Hepatocyte (in vitro differentiated cells): ENCODE measurements at regions not wholly inside any gene's neighbourhood (a gene's known extent, or its start where the extent isn't known, plus 50 kb on each side); places are given as distances from the start of the nearest gene placed in this dataset.

ENCODE experiments used
- DNase-seq: peaks from one replicate; pipeline ENCODE4 v3.0.0-alpha.2; 2016; ENCODE audit warnings: low spot score
- H2AFZ ChIP-seq: fragments of 200-600 bp; sonication (generic); 2 replicates; pipeline ENCODE4 v1.6.0; 2016; ENCODE audit warnings: antibody characterized with exemption, mild to moderate bottlenecking
- H3K27ac ChIP-seq: fragments of 200-600 bp; sonication (generic); 2 replicates; pipeline ENCODE4 v1.5.1; 2016; ENCODE audit warnings: mild to moderate bottlenecking
- H3K27me3 ChIP-seq: fragments of 200-600 bp; sonication (generic); 2 replicates; pipeline ENCODE4 v1.6.1; 2016
- H3K36me3 ChIP-seq: fragments of 200-600 bp; sonication (generic); replicated peaks from 2 replicates; pipeline ENCODE4 v1.5.1; 2016; ENCODE audit warnings: low read depth; ENCODE audit not compliant: insufficient read depth
- H3K4me1 ChIP-seq: fragments of 200-600 bp; sonication (generic); 2 replicates; pipeline ENCODE4 v1.5.1; 2016; ENCODE audit warnings: mild to moderate bottlenecking, moderate library complexity; ENCODE audit not compliant: insufficient read depth
- H3K4me2 ChIP-seq: fragments of 200-600 bp; sonication (generic); 2 replicates; pipeline ENCODE4 v1.6.0; 2016
- H3K4me3 ChIP-seq: fragments of 200-600 bp; sonication (generic); 2 replicates; pipeline ENCODE4 v1.5.1; 2016; ENCODE audit warnings: mild to moderate bottlenecking
- H3K79me2 ChIP-seq: fragments of 200-600 bp; sonication (generic); 2 replicates; pipeline ENCODE4 v1.6.0; 2017; ENCODE audit warnings: mild to moderate bottlenecking
- H3K9me2 ChIP-seq: fragments of 200-600 bp; sonication (generic); replicated peaks from 2 replicates; pipeline ENCODE4 v1.6.0; 2017; ENCODE audit warnings: mild to moderate bottlenecking; ENCODE audit not compliant: insufficient read depth
- H3K9me3 ChIP-seq: fragments of 200-600 bp; sonication (generic); 2 replicates; pipeline ENCODE4 v1.5.1; 2016; ENCODE audit warnings: low read depth, mild to moderate bottlenecking
- H4K20me1 ChIP-seq: fragments of 200-600 bp; sonication (generic); 2 replicates; pipeline ENCODE4 v1.6.0; 2016; ENCODE audit warnings: mild to moderate bottlenecking; ENCODE audit not compliant: insufficient read depth, poor library complexity, severe bottlenecking
- CTCF ChIP-seq: fragments of 200-600 bp; sonication (generic); IDR thresholded peaks from 2 replicates; pipeline ENCODE4 v1.5.1; 2016; ENCODE audit warnings: antibody characterized with exemption, mild to moderate bottlenecking; ENCODE audit not compliant: poor library complexity
- EZH2 ChIP-seq: fragments of 200-600 bp; sonication (generic); IDR thresholded peaks from 2 replicates; pipeline ENCODE4 v1.6.1; 2016; ENCODE audit warnings: antibody characterized with exemption, mild to moderate bottlenecking, borderline replicate concordance
- EZH2phosphoT487 ChIP-seq: fragments of 200-600 bp; sonication (generic); IDR thresholded peaks from one replicate; pipeline ENCODE4 v1.6.1; 2018; ENCODE audit warnings: antibody characterized with exemption, mild to moderate bottlenecking, low read depth, moderate library complexity; ENCODE audit not compliant: unreplicated experiment, severe bottlenecking
- WGBS: methylation state at CpG from one replicate; pipeline ENCODE4 v1.1.6; 2016; ENCODE audit warnings: low lambda C conversion rate; ENCODE audit errors: missing lambda C conversion rate; 5-methylcytosine and 5-hydroxymethylcytosine counted together

GRCh38 chr12:126419131-126419530, 1353.9 kb downstream of the AACS start:
- DNase-seq = no peak
- Histone ChIP-seq H3K4me1 (no peaks in the 10 kb centered on the region), H3K27me3 (no peaks in the 10 kb centered on the region), H3K27ac (no peak overlapping the region), H3K9me3 (no peaks in the 10 kb centered on the region), H3K4me3 (no peak overlapping the region), H3K36me3 (no peaks in the 10 kb centered on the region), H3K79me2 (no peaks in the 10 kb centered on the region), H4K20me1 (no peaks in the 10 kb centered on the region), H3K4me2 (no peak overlapping the region), H3K9me2 (no peaks in the 10 kb centered on the region), H2AFZ (no peak overlapping the region)
- 64% methylated on average over 2 of the region's 2 CpGs for WGBS
- no peak for TF ChIP-seq EZH2phosphoT487
- no peak for TF ChIP-seq EZH2
- no peak for TF ChIP-seq CTCF

- H3K36me3 ChIP-seq = no peaks in the 10 kb centered on the region
- H3K27me3 ChIP-seq = no peaks in the 10 kb centered on the region
- H3K4me3 ChIP-seq = no peak overlapping the region
- no peaks in the 10 kb centered on the region for H4K20me1 ChIP-seq
- no peaks in the 10 kb centered on the region for H3K79me2 ChIP-seq
- no peak overlapping the region for H3K27ac ChIP-seq
- TF ChIP-seq EZH2 (no peak), CTCF (no peak), EZH2phosphoT487 (no peak)
- no peaks in the 10 kb centered on the region for H3K9me2 ChIP-seq
- 79% methylated on average over 3 of the region's 3 CpGs for WGBS
- no peak overlapping the region for H2AFZ ChIP-seq
- no peak for DNase-seq
- H3K4me2 ChIP-seq = no peak overlapping the region
- no peaks in the 10 kb centered on the region for H3K4me1 ChIP-seq
- no peaks in the 10 kb centered on the region for H3K9me3 ChIP-seq
These were observed 1359.5 kb downstream of the AACS start for GRCh38 chr12:126424696-126425095.

- Histone ChIP-seq H3K4me2 (no peak overlapping the region), H3K9me2 (no peaks in the 10 kb centered on the region), H3K27me3 (no peaks in the 10 kb centered on the region), H2AFZ (no peak overlapping the region), H3K36me3 (no peaks in the 10 kb centered on the region), H3K27ac (no peak overlapping the region), H3K4me3 (no peak overlapping the region), H3K9me3 (no peaks in the 10 kb centered on the region), H3K4me1 (no peaks in the 10 kb centered on the region), H3K79me2 (no peaks in the 10 kb centered on the region), H4K20me1 (no peaks in the 10 kb centered on the region)
- TF ChIP-seq EZH2 = no peak
- TF ChIP-seq CTCF = no peak
- no peak for TF ChIP-seq EZH2phosphoT487
- 77% methylated on average over 7 of the region's 7 CpGs for WGBS
- no peak for DNase-seq
These were observed 1360.0 kb downstream of the AACS start for GRCh38 chr12:126425264-126425663.

- H3K27ac ChIP-seq = no peak overlapping the region
- H4K20me1 ChIP-seq = no peaks in the 10 kb centered on the region
- H3K4me2 ChIP-seq = no peak overlapping the region
- H3K27me3 ChIP-seq = no peaks in the 10 kb centered on the region
- no peaks in the 10 kb centered on the region for H3K4me1 ChIP-seq
- no peaks in the 10 kb centered on the region for H3K9me2 ChIP-seq
- H3K4me3 ChIP-seq = no peak overlapping the region
- no peaks in the 10 kb centered on the region for H3K9me3 ChIP-seq
- no peaks in the 10 kb centered on the region for H3K36me3 ChIP-seq
- WGBS = 82% methylated on average over 5 of the region's 5 CpGs
- no peak overlapping the region for H2AFZ ChIP-seq
- DNase-seq = no peak
- H3K79me2 ChIP-seq = no peaks in the 10 kb centered on the region
- TF ChIP-seq CTCF (no peak), EZH2phosphoT487 (no peak), EZH2 (no peak)
These were observed 1363.5 kb downstream of the AACS start for GRCh38 chr12:126428769-126429168.
